BLaER1 treated with 17β-estradiol and CSF1 and Interleukin-3, amounts not matched to agents 10 nM and 100 nM (cell line): ENCODE measurements at regions not wholly inside any gene's neighbourhood (a gene's known extent, or its start where the extent isn't known, plus 50 kb on each side); places are given as distances from the start of the nearest gene placed in this dataset.

Experiments used
- H3K27ac ChIP-seq, 11 experiments: shearing (Covaris generic); formaldehyde crosslinking; 2 replicates each; pipeline ENCODE4 v1.8.1; 2022
- H3K27me3 ChIP-seq, 11 experiments: shearing (Covaris generic); formaldehyde crosslinking; 2 replicates each; pipeline ENCODE4 v1.8.1; 2022
- H3K36me3 ChIP-seq, 11 experiments: shearing (Covaris generic); formaldehyde crosslinking; 2 replicates each; pipeline ENCODE4 v1.8.1; 2022
- H3K4me1 ChIP-seq, 10 experiments: shearing (Covaris generic); formaldehyde crosslinking; 2 replicates each; pipeline ENCODE4 v1.8.1; 2022
- H3K4me2 ChIP-seq, 11 experiments: shearing (Covaris generic); formaldehyde crosslinking; 2 replicates each; pipeline ENCODE4 v1.8.1; 2022
- H3K4me3 ChIP-seq, 10 experiments: shearing (Covaris generic); formaldehyde crosslinking; 2 replicates each; pipeline ENCODE4 v1.8.1; 2022
- H3K9ac ChIP-seq, 11 experiments: shearing (Covaris generic); formaldehyde crosslinking; 2 replicates each; pipeline ENCODE4 v1.8.1; 2022
- H3K9me3 ChIP-seq, 11 experiments: shearing (Covaris generic); formaldehyde crosslinking; replicated peaks in 1 of 11; 2 replicates each; pipeline ENCODE4 v1.8.1; 2022
- H4K20me1 ChIP-seq, 11 experiments: shearing (Covaris generic); formaldehyde crosslinking; 2 replicates each; pipeline ENCODE4 v1.8.1; 2022
- Cebpa-rat ChIP-seq, 11 experiments: shearing (Covaris generic); IDR thresholded peaks; 2 replicates each; pipeline ENCODE4 v1.8.1; 2022

- no peak overlapping the region for H3K9ac ChIP-seq
- peaks cover 0 to 17% (median 7%) of the 10 kb centered on the region in 11 experiments; a peak in 16 of 22 replicates for H4K20me1 ChIP-seq
- no peaks in the 10 kb centered on the region for H3K9me3 ChIP-seq
- peaks cover 12 to 22% (median 16%) of the 10 kb centered on the region in 10 experiments for H3K4me1 ChIP-seq
- no peak overlapping the region for H3K4me3 ChIP-seq
- H3K36me3 ChIP-seq = no peaks in the 10 kb centered on the region
- TF ChIP-seq Cebpa-rat (IDR thresholded peaks at IDR 0.05) = no peak
- no peak overlapping the region for H3K27ac ChIP-seq
- H3K4me2 ChIP-seq = no peak overlapping the region
- H3K27me3 ChIP-seq = peaks cover 20 to 45% (median 38%) of the 10 kb centered on the region in 11 experiments
Observed at GRCh38 chr4:24476282-24476681, 108.1 kb downstream of the DHX15 start.

GRCh38 chr4:24475756-24476155 lies 108.6 kb downstream of the DHX15 start:
- H3K9ac ChIP-seq = no peak overlapping the region
- peaks cover 0 to 21% (median 8%) of the 10 kb centered on the region in 11 experiments; a peak in 16 of 22 replicates for H4K20me1 ChIP-seq
- peaks cover 14 to 27% (median 19%) of the 10 kb centered on the region in 10 experiments for H3K4me1 ChIP-seq
- H3K4me2 ChIP-seq = no peak overlapping the region
- no peak overlapping the region for H3K27ac ChIP-seq
- H3K9me3 ChIP-seq = no peaks in the 10 kb centered on the region
- peaks cover 25 to 50% (median 43%) of the 10 kb centered on the region in 11 experiments for H3K27me3 ChIP-seq
- H3K4me3 ChIP-seq = no peak overlapping the region
- TF ChIP-seq Cebpa-rat (IDR thresholded peaks at IDR 0.05) = no peak
- H3K36me3 ChIP-seq = no peaks in the 10 kb centered on the region

- no peak for TF ChIP-seq Cebpa-rat (IDR thresholded peaks at IDR 0.05)
- Histone ChIP-seq H3K36me3 (no peaks in the 10 kb centered on the region), H3K27ac (0 out of 22 replicates have a peak overlapping the region, but pooled peaks of 1 of the 11 experiments have one; percentile 2), H3K4me1 (peaks cover 14 to 38% (median 29%) of the 10 kb centered on the region in 10 experiments), H3K4me2 (peak overlapping the region; percentile 94 to 100 (median 98)), H3K9me3 (no peaks in the 10 kb centered on the region), H3K4me3 (peak overlapping the region; percentile 65 to 79 (median 71)), H3K27me3 (peaks cover 49 to 74% (median 67%) of the 10 kb centered on the region in 11 experiments), H4K20me1 (peaks cover 0 to 32% (median 18%) of the 10 kb centered on the region in 11 experiments; a peak in 17 of 22 replicates), H3K9ac (peak overlapping the region in 10 of 11 experiments; percentile 39 to 70 (median 60); a peak in 19 of 22 replicates)
Observed at GRCh38 chr4:24473309-24473721, 111.0 kb downstream of the DHX15 start.

DNA sequence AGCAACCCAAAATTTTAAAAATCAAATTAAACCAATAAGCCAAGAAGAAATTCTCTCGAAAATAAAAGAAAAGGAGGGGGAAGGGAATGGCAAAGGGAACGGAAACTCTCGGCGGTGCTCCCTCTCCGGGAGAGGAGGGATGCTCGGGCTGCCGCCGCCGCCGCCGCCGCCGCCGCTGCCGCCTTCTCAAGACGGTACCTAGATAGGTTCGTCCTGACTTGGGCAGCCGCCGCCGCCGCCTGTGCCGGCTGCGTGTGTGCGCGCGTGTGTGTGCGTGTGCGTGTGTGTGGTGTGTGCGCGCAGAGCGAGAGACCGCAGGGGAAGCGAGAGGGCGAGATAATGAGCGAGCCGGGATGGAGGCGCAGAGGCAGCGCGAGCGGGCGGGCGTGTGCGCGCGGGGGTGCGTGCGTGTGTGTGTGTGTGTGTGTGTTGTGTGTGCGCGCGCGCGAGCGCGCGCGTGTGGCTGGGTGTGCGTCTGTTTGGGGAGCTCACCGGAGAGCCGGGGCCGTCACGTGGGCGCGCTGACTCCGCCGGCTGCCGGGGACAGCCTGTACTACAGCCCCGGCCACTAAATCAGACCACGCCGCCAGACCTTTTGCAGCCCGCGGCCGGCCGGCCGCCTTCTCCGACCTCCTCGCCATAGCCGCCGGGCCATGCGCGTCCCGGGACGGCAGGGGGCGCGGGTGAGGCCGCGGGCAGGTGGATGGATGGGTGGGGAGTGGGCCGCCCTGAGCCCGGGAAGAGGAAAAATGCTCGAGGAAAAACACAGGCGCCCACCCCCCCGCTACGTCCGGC lies 111.6 kb downstream of the DHX15 start:
- Histone ChIP-seq H3K36me3 (no peaks in the 10 kb centered on the region), H3K4me3 (peak overlapping the region; percentile 65 to 79 (median 71)), H3K9me3 (no peaks in the 10 kb centered on the region), H3K27me3 (peaks cover 55 to 80% (median 74%) of the 10 kb centered on the region in 11 experiments), H3K27ac (0 out of 22 replicates have a peak overlapping the region, but pooled peaks of 1 of the 11 experiments have one; percentile 2), H3K4me1 (peaks cover 14 to 38% (median 29%) of the 10 kb centered on the region in 10 experiments), H3K9ac (peak overlapping the region in 10 of 11 experiments; percentile 39 to 70 (median 60); a peak in 20 of 22 replicates), H3K4me2 (peak overlapping the region; percentile 94 to 100 (median 98)), H4K20me1 (peaks cover 0 to 32% (median 18%) of the 10 kb centered on the region in 11 experiments; a peak in 17 of 22 replicates)
- no peak for TF ChIP-seq Cebpa-rat (IDR thresholded peaks at IDR 0.05)

GRCh38 chr4:24472161-24472510 lies 112.2 kb downstream of the DHX15 start:
- Histone ChIP-seq H4K20me1 (peaks cover 0 to 32% (median 18%) of the 10 kb centered on the region in 11 experiments; a peak in 17 of 22 replicates), H3K27ac (no peak overlapping the region), H3K9ac (peak overlapping the region in 9 of 11 experiments; percentile 39 to 75 (median 60); a peak in 13 of 22 replicates), H3K4me3 (peak overlapping the region; percentile 65 to 79 (median 71)), H3K4me2 (peak overlapping the region; percentile 94 to 100 (median 98)), H3K27me3 (peaks cover 58 to 86% (median 79%) of the 10 kb centered on the region in 11 experiments), H3K4me1 (peaks cover 14 to 38% (median 29%) of the 10 kb centered on the region in 10 experiments), H3K9me3 (no peaks in the 10 kb centered on the region), H3K36me3 (no peaks in the 10 kb centered on the region)
- TF ChIP-seq Cebpa-rat (IDR thresholded peaks at IDR 0.05) = no peak

DNA sequence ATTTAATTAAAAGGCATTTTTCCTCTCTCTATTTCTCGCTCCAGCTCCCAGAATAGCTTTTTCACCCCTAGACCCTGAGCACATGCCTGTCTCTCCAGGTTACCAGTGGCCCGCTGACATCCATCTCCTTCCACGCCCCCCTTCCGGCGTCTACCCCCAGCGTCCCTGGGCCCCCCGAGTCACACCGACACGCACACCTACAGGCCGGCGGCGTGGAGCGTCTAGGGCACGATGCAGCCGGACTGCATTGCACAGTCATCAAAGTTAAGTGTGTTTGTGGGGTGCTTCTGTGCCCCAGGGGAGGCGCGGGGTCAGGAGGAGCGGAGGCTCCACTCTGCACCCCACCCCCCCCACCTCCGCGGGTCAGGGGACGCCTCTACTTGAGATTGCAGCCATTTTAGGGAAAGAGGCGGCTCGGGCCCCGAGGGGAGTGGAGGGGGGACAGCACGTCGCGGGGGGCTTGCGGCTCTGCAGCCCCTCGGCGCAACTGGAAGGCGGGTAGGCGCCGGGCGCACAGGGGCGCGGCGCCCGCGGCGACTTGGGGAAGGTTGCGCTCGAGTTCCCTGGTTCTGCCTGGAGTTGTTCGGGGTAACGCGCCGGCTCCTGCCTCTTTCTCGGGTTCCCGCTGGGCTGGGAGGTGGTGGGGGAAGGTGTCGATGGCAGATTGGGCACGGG lies 112.7 kb downstream of the DHX15 start:
- Histone ChIP-seq H3K4me1 (peaks cover 14 to 38% (median 29%) of the 10 kb centered on the region in 10 experiments), H4K20me1 (peaks cover 0 to 32% (median 18%) of the 10 kb centered on the region in 11 experiments; a peak in 17 of 22 replicates), H3K4me2 (peak overlapping the region; percentile 94 to 100 (median 98)), H3K27me3 (peaks cover 58 to 87% (median 80%) of the 10 kb centered on the region in 11 experiments), H3K27ac (no peak overlapping the region), H3K36me3 (no peaks in the 10 kb centered on the region), H3K4me3 (peak overlapping the region; percentile 65 to 79 (median 71)), H3K9me3 (no peaks in the 10 kb centered on the region), H3K9ac (peak overlapping the region in 7 of 11 experiments; percentile 10 to 75 (median 66); a peak in 10 of 22 replicates)
- TF ChIP-seq Cebpa-rat (IDR thresholded peaks at IDR 0.05) = no peak

DNA sequence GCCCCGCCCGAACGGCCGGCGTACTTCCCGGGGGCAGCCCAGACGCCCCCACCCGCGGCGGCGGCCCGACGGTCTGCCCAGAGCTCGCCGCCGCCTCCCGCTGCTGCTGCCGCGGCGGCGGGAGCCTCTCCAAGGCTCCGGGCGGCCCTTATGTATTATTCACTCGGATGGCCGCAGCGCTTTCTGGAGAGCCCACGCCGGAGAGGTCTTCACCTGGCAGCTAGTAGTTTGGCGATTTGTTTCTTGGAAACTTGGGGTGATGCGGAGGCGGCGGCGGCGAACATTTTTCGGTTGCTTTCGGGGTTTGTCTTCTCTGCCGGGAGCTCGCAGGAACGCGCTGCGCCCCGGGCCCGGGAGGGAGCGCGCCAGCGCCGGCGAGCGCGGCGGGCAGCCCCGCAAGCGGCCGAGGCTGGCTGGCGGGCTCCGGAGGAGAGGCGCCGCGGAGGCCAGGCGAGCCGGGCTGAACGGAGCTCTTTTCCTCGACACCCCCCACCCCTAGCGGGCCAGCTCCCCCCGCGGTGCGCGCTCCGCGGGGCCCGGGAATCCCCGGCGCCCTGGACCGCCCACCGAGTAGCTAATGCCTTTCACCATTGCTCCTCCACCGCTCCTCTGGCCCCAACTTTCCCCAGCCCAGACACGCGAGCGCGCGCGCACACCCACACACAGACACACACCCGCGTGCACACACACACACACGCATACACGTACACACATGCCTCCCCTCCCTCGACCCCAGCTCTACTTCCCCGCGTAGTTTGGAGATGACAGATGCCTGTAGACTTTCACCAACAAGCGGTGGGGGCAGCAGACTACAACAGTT lies 113.5 kb downstream of the DHX15 start:
- Histone ChIP-seq H3K4me3 (peak overlapping the region; percentile 65 to 79 (median 71)), H4K20me1 (peaks cover 0 to 32% (median 18%) of the 10 kb centered on the region in 11 experiments; a peak in 17 of 22 replicates), H3K27me3 (peaks cover 58 to 87% (median 80%) of the 10 kb centered on the region in 11 experiments), H3K9me3 (no peaks in the 10 kb centered on the region), H3K4me1 (peaks cover 14 to 38% (median 29%) of the 10 kb centered on the region in 10 experiments), H3K9ac (peak overlapping the region; percentile 27 to 75 (median 62); a peak in 21 of 22 replicates), H3K4me2 (peak overlapping the region; percentile 94 to 100 (median 98)), H3K27ac (no peak overlapping the region), H3K36me3 (no peaks in the 10 kb centered on the region)
- TF ChIP-seq Cebpa-rat (IDR thresholded peaks at IDR 0.05) = no peak

DNA sequence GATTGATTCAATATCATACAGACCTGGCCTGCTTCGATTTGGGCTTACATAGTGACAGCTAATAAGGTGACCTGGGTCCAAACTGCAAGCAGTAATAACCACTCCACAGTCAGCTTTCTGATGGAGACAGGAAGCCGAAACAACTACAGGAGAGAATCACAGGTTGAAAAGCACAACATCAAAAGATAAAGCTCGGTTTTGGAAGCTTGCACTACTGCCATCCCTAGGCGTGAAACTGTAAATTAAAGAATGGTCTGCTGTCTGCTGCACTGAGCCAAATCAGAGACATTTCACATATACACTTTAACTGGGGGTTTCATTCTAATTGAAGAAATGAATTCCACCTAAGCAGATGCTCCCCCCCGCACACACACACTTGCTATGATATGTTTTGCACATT lies 116.3 kb downstream of the DHX15 start:
- Histone ChIP-seq H3K27ac (no peak overlapping the region), H3K27me3 (peaks cover 54 to 61% (median 60%) of the 10 kb centered on the region in 11 experiments), H3K4me1 (peaks cover 9 to 29% (median 22%) of the 10 kb centered on the region in 10 experiments), H3K36me3 (no peaks in the 10 kb centered on the region), H3K4me2 (no peak overlapping the region), H3K9ac (no peak overlapping the region), H3K4me3 (no peak overlapping the region), H4K20me1 (peaks cover 0 to 28% (median 18%) of the 10 kb centered on the region in 11 experiments; a peak in 17 of 22 replicates), H3K9me3 (no peaks in the 10 kb centered on the region)
- no peak for TF ChIP-seq Cebpa-rat (IDR thresholded peaks at IDR 0.05)
